MCF 10A (cell line): ENCODE measurements at regions not wholly inside any gene's neighbourhood (a gene's known extent, or its start where the extent isn't known, plus 50 kb on each side); places are given as distances from the start of the nearest gene placed in this dataset.

Source experiments
- BruUV-seq: library from RNA; stranded (reverse); fragments of 400-500 nt; replicated peaks from 2 replicates; lab custom pipeline; 2021; lab: Mats Ljungman, UMichigan
- CTCF ChIA-PET: fragments of 300-600 bp; sonication (Branson Sonifier 250); formaldehyde crosslinking; extraction: SDS; loops from one replicate; lab custom pipeline; 2021; ENCODE audit warnings: antibody characterized with exemption, inconsistent platforms; lab: Yijun Ruan, JAX
- POLR2A ChIA-PET: fragments of 300-600, 350-650 bp; sonication (Branson Sonifier 250); formaldehyde crosslinking; extraction: SDS; loops from one replicate; lab custom pipeline; 2020; ENCODE audit warnings: antibody characterized with exemption, inconsistent platforms; lab: Yijun Ruan, JAX
- DNase-seq: peaks from one replicate; pipeline ENCODE4 v3.0.0-alpha.2; 2018; ENCODE audit not compliant: unreplicated experiment
- H3K27ac Mint-ChIP-seq: one replicate; pipeline ENCODE4 v1.8.0; 2022; ENCODE audit warnings: mild to moderate bottlenecking, low read depth, mixed read lengths; ENCODE audit not compliant: unreplicated experiment
- H3K27me3 Mint-ChIP-seq: one replicate; pipeline ENCODE4 v1.8.0; 2022; ENCODE audit warnings: mixed read lengths; ENCODE audit not compliant: insufficient read depth, unreplicated experiment
- H3K36me3 Mint-ChIP-seq: one replicate; pipeline ENCODE4 v1.8.0; 2022; ENCODE audit warnings: mild to moderate bottlenecking, moderate library complexity, mixed read lengths; ENCODE audit not compliant: insufficient read depth, unreplicated experiment
- H3K4me1 Mint-ChIP-seq: one replicate; pipeline ENCODE4 v1.8.0; 2022; ENCODE audit warnings: mixed read lengths; ENCODE audit not compliant: insufficient read depth, unreplicated experiment
- H3K4me3 Mint-ChIP-seq: one replicate; pipeline ENCODE4 v1.8.0; 2022; ENCODE audit warnings: mild to moderate bottlenecking, moderate library complexity, mixed read lengths; ENCODE audit not compliant: unreplicated experiment
- H3K9me3 Mint-ChIP-seq: one replicate; pipeline ENCODE4 v1.8.0; 2022; ENCODE audit warnings: mixed read lengths; ENCODE audit not compliant: unreplicated experiment
- intact Hi-C: fragments of 100-400 bp; cut with micrococcal nuclease; formaldehyde crosslinking; loops from 2 replicates; pipeline ENCODE4 v1.14.1; 2022
- TF ChIP-seq, protein P1 (sequence below): fragments of 200-600 bp; IDR thresholded peaks from one replicate; pipeline ENCODE4 v1.8.0; 2022; ENCODE audit warnings: antibody characterized with exemption, mild to moderate bottlenecking; ENCODE audit not compliant: unreplicated experiment

DNA sequence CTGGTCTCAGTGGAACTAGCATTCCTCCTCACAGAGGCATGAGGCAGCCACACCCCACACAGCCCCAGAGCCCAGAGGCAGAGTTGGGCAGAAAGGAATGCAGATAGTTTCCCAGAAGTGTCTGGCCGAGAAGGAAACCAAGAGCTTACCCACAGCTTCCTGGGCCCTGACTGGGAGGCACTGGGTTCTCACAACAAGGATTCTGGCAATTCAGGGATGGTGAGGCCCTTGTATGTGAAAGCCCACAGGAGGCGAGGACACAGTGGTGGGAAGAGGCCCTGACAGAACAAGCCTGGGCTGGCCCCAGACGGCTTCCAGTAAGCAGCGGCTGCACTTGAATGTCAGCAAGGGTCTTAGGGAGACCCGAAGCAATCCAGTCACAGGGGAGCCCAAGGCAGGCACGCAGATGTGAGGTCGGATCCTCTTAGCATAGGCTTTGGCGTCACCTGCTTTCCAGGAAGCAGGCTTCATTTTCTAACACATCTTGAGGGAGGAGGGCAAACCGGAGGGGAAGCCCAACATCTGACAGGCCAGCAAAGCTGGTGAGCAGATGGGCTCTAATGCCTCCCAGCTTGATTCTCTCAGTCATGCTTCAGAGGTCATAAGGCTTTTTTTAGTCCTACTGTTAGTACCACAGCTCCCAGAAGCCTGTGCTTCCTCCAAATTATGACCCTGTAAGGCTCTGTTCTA is 78.3 kb upstream of the AKIP1 start:
- Mint-ChIP-seq H3K9me3 (no peaks in the 10 kb centered on the region), H3K4me1 (peaks cover 27% of the 10 kb centered on the region), H3K27me3 (no peaks in the 10 kb centered on the region), H3K36me3 (no peaks in the 10 kb centered on the region), H3K27ac (peak overlapping the region; percentile 98), H3K4me3 (peak overlapping the region; percentile 35)
- BruUV-seq, result no TSS peak
- peak; percentile 79 for DNase-seq
- ChIA-PET POLR2A (interaction anchor here (0.6 to 2.3 kb wide), 11 partner anchors 11 to 150 kb away, joined by 3 to 10 read pairs (median 4); partner anchors contain the start of genes RPL27A and TRIM66), CTCF (interaction anchor here (0.7 to 1.1 kb wide), 3 partner anchors 18 to 127 kb away, joined by 3 read pairs; no protein-coding TSS in a partner anchor)
- TF ChIP-seq, protein P1, sequence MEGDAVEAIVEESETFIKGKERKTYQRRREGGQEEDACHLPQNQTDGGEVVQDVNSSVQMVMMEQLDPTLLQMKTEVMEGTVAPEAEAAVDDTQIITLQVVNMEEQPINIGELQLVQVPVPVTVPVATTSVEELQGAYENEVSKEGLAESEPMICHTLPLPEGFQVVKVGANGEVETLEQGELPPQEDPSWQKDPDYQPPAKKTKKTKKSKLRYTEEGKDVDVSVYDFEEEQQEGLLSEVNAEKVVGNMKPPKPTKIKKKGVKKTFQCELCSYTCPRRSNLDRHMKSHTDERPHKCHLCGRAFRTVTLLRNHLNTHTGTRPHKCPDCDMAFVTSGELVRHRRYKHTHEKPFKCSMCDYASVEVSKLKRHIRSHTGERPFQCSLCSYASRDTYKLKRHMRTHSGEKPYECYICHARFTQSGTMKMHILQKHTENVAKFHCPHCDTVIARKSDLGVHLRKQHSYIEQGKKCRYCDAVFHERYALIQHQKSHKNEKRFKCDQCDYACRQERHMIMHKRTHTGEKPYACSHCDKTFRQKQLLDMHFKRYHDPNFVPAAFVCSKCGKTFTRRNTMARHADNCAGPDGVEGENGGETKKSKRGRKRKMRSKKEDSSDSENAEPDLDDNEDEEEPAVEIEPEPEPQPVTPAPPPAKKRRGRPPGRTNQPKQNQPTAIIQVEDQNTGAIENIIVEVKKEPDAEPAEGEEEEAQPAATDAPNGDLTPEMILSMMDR, result no peak
- intact Hi-C loops, result no loop called here

DNA sequence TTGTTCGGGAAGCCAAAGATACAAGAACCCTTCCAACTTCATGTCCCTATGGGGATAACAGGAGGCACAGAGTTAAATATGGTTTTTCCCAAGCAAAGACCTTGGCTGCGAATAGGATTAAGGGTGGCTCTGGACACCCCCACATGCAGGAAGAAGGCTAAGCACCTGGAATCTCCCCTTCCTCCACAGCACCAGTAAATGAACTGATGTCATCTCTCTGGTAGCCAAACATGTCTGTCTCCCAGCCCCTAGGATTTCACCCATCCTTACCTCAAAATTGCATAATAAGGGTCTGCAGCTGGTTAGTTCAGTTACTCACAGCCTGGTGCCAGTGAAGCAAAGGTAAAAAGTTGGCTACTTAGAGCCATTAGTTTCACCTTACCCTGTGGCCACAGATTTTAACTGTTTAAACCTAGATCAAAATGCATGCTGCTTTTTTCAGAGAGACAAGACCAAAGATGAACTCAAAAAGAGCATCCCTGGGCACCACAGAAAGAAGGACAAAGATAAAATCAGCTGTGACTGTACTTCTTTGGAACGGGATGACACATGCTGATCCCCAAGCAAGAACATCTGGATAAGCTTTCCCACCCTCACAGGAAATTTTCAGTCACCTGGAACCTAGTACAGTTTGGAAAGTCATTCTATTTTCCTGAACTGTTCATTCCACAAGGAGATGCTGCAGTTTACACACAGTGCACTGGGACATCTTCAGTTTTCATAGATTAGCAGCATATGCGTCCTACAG is 77.2 kb upstream of the AKIP1 start:
- H3K4me3 Mint-ChIP-seq, result no peak overlapping the region

DNA sequence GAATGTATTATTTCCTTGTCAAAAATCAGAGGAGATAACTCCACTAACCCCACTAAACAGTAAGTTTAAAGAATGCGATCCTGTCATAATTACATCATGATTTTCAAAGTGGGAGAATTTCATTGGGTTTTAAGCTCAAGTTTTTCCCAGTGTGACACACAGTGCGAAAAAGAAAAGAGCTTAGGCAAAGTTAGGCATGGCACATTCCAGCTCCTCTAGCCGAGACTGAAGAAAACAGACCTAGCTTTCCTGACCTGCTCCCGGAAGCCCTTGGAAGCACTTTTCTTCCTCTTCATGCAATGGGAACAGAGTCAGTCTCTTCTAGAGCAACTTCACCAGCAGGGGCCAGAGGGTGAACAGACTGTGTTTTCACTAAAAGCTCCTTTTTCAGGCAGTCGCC is 76.6 kb upstream of the AKIP1 start:
- Mint-ChIP-seq H3K27ac (no peak overlapping the region), H3K27me3 (no peaks in the 10 kb centered on the region), H3K36me3 (no peaks in the 10 kb centered on the region), H3K4me1 (peaks cover 38% of the 10 kb centered on the region), H3K4me3 (no peak overlapping the region), H3K9me3 (no peaks in the 10 kb centered on the region)
- POLR2A ChIA-PET, result interaction anchor here (0.6 to 2.2 kb wide), 8 partner anchors 8 to 88 kb away, joined by 3 to 9 read pairs (median 3); a partner anchor contains a TSS
- DNase-seq, result no peak
- no TSS peak for BruUV-seq
- TF ChIP-seq, protein P1, result no peak
- intact Hi-C loops, result no loop called here
- CTCF ChIA-PET, result interaction anchor here (0.5 to 2.3 kb wide), 8 partner anchors 25 to 266 kb away, joined by 3 to 12 read pairs (median 3); no protein-coding TSS in a partner anchor

More for the DNA sequence above, 77.2 kb upstream of the AKIP1 start:
- no TSS peak for BruUV-seq
- Mint-ChIP-seq H3K4me1 (peaks cover 34% of the 10 kb centered on the region), H3K36me3 (no peaks in the 10 kb centered on the region), H3K27me3 (no peaks in the 10 kb centered on the region), H3K9me3 (no peaks in the 10 kb centered on the region), H3K27ac (peak overlapping the region; percentile 98)
- intact Hi-C loops, result no loop called here
- TF ChIP-seq, protein P1, result no peak
- peak; percentile 52 for DNase-seq
- CTCF ChIA-PET, result interaction anchor here (0.6 to 2.3 kb wide), 7 partner anchors 19 to 131 kb away, joined by 3 to 12 read pairs (median 3); no protein-coding TSS in a partner anchor
- POLR2A ChIA-PET, result interaction anchor here (0.6 to 2.3 kb wide), 14 partner anchors 8 to 150 kb away, joined by 3 to 10 read pairs (median 4); a partner anchor contains a TSS

DNA sequence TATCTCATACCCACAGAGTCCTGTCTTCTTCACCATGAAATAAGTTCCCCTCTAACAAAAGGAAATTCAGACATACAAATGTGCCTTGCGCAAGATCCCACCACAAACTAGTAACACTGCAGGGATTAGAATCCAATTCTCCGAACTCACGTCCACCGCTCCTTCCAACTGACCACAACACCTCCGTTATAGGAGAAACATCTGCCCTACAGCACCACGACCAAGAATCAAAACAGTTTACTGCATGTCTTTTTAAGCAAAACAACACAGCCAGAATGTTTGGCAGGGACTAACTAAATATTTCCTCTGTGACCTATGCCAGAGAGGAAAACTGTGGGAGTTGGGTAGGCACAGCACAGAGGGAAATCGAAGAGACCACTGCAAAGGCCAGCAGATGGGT is 72.7 kb upstream of the AKIP1 start:
- no TSS peak for BruUV-seq
- CTCF ChIA-PET, result interaction anchor here (0.7 kb wide), 1 partner anchor 738 kb away, joined by 3 read pairs; no protein-coding TSS in a partner anchor
- TF ChIP-seq, protein P1, result no peak
- Mint-ChIP-seq H3K4me1 (peaks cover 30% of the 10 kb centered on the region), H3K27ac (no peak overlapping the region), H3K4me3 (no peak overlapping the region), H3K27me3 (no peaks in the 10 kb centered on the region), H3K9me3 (no peaks in the 10 kb centered on the region), H3K36me3 (no peaks in the 10 kb centered on the region)
- intact Hi-C loops, result no loop called here
- DNase-seq, result peak; percentile 58
- POLR2A ChIA-PET, result interaction anchor here (1.0 kb wide), 1 partner anchor 156 kb away, joined by 3 read pairs; the partner anchor contains the start of gene TRIM66
